ENCODE measurements at regions not wholly inside any gene's neighbourhood (a gene's known extent, or its start where the extent isn't known, plus 50 kb on each side); places are given as distances from the start of the nearest gene placed in this dataset.

DNA sequence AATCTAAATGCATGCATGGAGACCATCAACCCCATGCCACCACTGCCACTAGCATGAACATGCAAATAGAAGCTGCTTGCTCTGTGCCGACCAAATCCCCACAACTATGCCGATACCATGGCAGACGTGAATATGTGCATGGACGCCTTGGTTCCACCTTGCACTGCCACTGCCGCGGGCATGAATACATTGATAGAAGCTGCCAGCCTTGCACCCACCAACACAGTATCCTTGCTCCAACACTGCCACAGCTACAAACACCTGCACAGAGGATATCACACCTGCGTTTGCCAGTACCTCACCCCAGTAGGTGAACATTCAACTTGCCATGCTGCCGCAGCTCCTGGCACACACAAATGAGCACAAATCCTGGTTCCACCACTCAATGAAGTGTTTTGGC lies 527.4 kb upstream of the REG3G start:
- no peak overlapping the region for H3K4me3 ChIP-seq
- H3K27ac ChIP-seq = no peak overlapping the region
- DNase-seq (ENCODE audit: low spot score) = no peak
- TF ChIP-seq, protein P1, sequence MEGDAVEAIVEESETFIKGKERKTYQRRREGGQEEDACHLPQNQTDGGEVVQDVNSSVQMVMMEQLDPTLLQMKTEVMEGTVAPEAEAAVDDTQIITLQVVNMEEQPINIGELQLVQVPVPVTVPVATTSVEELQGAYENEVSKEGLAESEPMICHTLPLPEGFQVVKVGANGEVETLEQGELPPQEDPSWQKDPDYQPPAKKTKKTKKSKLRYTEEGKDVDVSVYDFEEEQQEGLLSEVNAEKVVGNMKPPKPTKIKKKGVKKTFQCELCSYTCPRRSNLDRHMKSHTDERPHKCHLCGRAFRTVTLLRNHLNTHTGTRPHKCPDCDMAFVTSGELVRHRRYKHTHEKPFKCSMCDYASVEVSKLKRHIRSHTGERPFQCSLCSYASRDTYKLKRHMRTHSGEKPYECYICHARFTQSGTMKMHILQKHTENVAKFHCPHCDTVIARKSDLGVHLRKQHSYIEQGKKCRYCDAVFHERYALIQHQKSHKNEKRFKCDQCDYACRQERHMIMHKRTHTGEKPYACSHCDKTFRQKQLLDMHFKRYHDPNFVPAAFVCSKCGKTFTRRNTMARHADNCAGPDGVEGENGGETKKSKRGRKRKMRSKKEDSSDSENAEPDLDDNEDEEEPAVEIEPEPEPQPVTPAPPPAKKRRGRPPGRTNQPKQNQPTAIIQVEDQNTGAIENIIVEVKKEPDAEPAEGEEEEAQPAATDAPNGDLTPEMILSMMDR (IDR thresholded peaks at IDR 0.05) = no peak
- H3K4me1 ChIP-seq (ENCODE audit: control insufficient read depth in 1 of 2, low read depth in 2 of 2) = no peaks in the 10 kb centered on the region
- no peak for ATAC-seq (ENCODE audit: insufficient number of reproducible peaks, low FRiP score, low read depth)
- H3K27me3 ChIP-seq (replicated peaks; ENCODE audit: insufficient read depth) = no peaks in the 10 kb centered on the region
- H3K36me3 ChIP-seq = no peaks in the 10 kb centered on the region
- H3K9me3 ChIP-seq = no peaks in the 10 kb centered on the region

DNA sequence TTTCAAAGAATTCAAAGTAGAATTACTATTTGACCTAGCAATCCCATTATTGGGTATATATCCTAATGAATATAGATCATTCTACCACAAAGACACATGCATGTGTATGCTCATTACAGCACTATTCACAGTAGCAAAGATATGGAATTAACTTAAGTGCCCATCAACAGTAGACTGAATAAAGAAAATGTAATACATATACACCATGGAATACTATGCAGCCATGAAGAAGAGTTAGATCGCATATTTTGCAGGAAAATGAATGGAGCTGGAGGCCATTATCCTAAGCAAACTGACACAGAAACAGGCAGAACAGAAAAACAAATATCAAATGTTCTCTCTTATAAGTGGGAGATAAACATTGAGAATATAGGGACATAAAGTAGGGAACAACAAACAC lies 519.2 kb upstream of the REG3G start:
- Histone ChIP-seq H3K27me3 (replicated peaks; ENCODE audit: insufficient read depth) (no peaks in the 10 kb centered on the region), H3K36me3 (no peaks in the 10 kb centered on the region), H3K4me3 (no peak overlapping the region), H3K4me1 (ENCODE audit: control insufficient read depth in 1 of 2, low read depth in 2 of 2) (no peaks in the 10 kb centered on the region), H3K27ac (no peak overlapping the region), H3K9me3 (no peaks in the 10 kb centered on the region)
- TF ChIP-seq, protein P1 (IDR thresholded peaks at IDR 0.05) = no peak
- DNase-seq (ENCODE audit: low spot score) (no peak), ATAC-seq (ENCODE audit: insufficient number of reproducible peaks, low FRiP score, low read depth) (no peak)

DNA sequence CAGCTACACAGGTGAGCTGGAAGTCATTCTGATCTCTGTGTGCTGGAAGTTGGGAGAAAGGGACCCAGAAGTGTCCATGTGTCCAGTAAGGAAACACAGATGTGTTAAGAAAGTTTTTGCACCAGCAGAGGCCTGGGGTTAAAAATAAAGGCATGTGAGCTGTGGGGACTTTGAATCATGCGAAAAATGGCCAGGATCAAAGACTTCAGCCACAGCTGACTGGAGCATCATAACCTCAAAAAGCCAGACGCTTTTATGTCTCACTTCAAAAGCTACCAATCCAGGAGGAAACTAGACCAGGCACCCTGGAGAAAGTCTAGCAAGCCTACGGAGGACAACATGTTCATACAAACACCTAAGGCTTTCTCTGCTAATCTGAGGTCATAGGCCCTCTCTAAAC lies 503.6 kb upstream of the REG3G start:
- Histone ChIP-seq H3K27ac (no peak overlapping the region), H3K36me3 (no peaks in the 10 kb centered on the region), H3K4me1 (ENCODE audit: control insufficient read depth in 1 of 2, low read depth in 2 of 2) (no peaks in the 10 kb centered on the region), H3K9me3 (no peaks in the 10 kb centered on the region), H3K4me3 (no peak overlapping the region), H3K27me3 (replicated peaks; ENCODE audit: insufficient read depth) (no peaks in the 10 kb centered on the region)
- ATAC-seq (ENCODE audit: insufficient number of reproducible peaks, low FRiP score, low read depth) (no peak), DNase-seq (ENCODE audit: low spot score) (no peak)
- TF ChIP-seq, protein P1 (IDR thresholded peaks at IDR 0.05) = no peak

DNA sequence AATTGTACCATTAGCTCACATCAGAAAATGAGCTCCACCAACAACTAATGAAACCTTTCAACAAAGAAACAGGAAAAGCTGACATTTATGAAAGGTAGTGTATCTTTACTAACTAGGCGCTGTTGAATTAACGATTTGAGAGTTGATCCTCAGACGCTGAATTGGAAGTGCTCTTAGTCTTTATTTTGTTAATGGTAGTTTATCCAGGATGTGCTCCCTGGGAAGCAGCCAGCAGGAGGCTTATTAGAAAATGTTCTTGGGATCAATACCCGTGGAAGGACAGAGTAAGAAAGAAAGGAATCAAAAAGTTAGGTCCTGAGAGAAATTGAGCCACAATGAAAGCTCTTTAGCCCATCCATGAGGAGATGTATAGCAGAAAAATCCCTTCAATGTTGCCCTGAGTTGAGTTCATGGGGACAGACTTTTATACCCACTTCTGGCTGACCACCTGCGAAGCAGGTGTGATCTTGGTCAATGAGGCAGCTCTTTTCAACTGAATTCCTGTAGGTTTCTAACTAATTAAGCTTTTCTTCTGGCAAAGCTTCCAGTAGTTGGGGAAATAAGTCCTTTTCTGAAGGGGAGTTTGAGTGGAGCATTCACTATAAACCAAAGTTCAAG lies 492.6 kb upstream of the REG3G start:
- ATAC-seq (ENCODE audit: insufficient number of reproducible peaks, low FRiP score, low read depth) (peak; percentile 12), DNase-seq (ENCODE audit: low spot score) (no peak)
- Histone ChIP-seq H3K36me3 (no peaks in the 10 kb centered on the region), H3K27me3 (replicated peaks; ENCODE audit: insufficient read depth) (no peaks in the 10 kb centered on the region), H3K4me1 (ENCODE audit: control insufficient read depth in 1 of 2, low read depth in 2 of 2) (no peaks in the 10 kb centered on the region), H3K9me3 (no peaks in the 10 kb centered on the region), H3K4me3 (no peak overlapping the region), H3K27ac (no peak overlapping the region)
- TF ChIP-seq, protein P1 (IDR thresholded peaks at IDR 0.05) = no peak

DNA sequence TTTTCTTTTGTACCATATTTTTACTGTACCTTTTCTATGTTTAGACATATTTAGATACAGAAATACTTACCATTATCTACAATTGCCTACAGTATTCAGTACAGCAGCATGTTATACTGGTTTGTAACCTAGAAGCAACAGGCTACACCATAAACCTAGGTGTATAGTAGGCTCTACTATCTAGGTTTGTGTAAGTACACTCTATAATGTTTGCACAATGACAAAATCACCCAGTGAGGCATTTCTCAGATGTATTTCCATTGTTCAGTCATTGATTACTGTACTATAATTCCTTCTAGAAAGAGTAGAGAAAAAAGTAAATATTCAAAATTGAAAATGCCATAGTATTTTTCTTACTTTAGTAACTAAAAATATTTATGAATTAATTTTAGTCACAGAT lies 490.1 kb upstream of the REG3G start:
- Histone ChIP-seq H3K27me3 (replicated peaks; ENCODE audit: insufficient read depth) (no peaks in the 10 kb centered on the region), H3K4me3 (no peak overlapping the region), H3K4me1 (ENCODE audit: control insufficient read depth in 1 of 2, low read depth in 2 of 2) (no peaks in the 10 kb centered on the region), H3K27ac (no peak overlapping the region), H3K36me3 (no peaks in the 10 kb centered on the region), H3K9me3 (no peaks in the 10 kb centered on the region)
- ATAC-seq (ENCODE audit: insufficient number of reproducible peaks, low FRiP score, low read depth) (no peak), DNase-seq (ENCODE audit: low spot score) (no peak)
- TF ChIP-seq, protein P1 (IDR thresholded peaks at IDR 0.05) = no peak
